ENCODE measurements at regions not wholly inside any gene's neighbourhood (a gene's known extent, or its start where the extent isn't known, plus 50 kb on each side); places are given as distances from the start of the nearest gene placed in this dataset.

DNA sequence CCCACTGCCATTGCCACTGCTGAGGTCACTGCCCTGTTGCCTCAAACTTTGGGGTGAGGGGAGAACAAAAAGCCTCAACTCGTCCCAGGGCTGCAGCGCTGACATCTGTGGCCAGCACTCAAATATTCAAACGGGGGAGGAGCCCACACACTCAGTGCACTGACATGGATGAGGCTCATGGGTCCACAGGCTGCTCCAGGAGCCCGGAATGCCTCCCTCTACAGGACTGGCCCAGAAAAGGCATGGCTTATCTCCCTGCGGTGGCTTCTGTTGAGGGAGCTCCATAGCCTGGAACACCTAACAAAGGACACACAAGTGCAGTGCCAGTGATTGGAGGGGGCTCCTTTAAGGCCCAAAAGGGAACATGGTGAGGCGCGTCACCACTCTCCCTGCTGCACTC, 341.1 kb upstream of the LUZP2 start:
- TF ChIP-seq CTCF (IDR thresholded peaks at IDR 0.05) (no peak), POLR2A (IDR thresholded peaks at IDR 0.05) (no peak)
